Stimulated activated CD8-positive, alpha-beta memory T cell treated with anti-CD3 and anti-CD28 coated beads, Interleukin-7, amount 100 ng/mL, for 4 hours (primary cell): ENCODE measurements at regions not wholly inside any gene's neighbourhood (a gene's known extent, or its start where the extent isn't known, plus 50 kb on each side); places are given as distances from the start of the nearest gene placed in this dataset.
"Not testable (repeated sequence)": the region's sequence is repeated elsewhere in the genome, so short reads cannot be mapped to it uniquely, and the experiment has no call there.

Experiments
- DNase-seq, 2 donors: peaks; one replicate each; pipeline ENCODE4 v3.0.0-alpha.2; 2020; ENCODE audit warnings: low read depth in 2 of 2

DNA sequence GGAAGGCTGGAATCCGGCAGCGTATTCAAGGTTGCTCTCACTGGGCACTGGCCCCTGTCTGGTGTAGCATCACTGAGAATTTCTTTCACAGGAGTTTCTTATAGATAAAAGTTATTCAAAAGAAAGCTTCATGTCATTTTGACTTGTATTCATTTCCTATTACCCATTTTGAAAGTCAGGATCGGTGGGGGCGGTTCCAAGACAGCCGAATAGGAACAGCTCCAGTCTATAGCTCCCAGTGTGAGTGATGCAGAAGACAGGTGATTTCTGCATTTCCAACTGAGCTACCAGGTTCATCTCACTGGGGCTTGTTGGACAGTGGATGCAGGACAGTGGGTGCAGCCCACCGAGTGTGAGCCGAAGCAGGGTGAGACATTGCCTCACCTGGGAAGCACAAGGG lies 51.5 kb upstream of the CDC42EP3 start:
- not testable (repeated sequence) for DNase-seq

DNA sequence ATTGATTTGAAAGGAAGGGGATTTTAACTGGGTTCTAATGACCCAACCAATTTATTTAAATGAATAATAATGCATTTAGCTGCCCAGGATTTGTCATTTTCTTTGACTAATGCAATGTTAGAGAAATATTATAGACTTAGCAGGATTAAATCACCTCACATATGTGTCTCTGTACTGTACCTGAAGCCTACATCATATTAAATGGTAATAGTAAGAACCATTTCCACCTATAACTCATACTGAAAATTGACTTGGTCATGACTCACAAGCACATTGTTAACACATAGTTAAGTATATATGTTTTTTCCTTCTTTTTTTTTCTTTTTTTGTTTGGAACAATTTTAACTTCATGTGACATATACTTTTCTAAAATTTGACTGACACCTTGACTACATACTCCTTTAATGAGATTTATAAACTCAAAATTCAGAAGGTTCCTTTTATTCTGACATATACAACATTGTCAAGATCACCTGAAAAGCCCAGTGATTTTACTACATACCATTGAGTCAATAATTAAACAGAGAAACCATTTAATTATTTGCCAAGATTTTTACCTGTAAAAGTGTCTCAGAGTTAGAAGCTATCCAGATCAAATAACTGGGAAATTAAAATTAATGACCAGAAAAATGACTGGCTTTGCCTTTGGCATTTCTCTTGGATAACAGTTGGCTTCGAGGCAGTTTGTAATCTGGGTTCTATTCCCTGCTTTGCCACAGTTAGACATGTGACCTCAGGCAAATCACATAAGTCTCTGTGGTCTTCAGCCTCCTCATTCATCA lies 58.8 kb upstream of the CDC42EP3 start:
- DNase-seq, result no peak

DNA sequence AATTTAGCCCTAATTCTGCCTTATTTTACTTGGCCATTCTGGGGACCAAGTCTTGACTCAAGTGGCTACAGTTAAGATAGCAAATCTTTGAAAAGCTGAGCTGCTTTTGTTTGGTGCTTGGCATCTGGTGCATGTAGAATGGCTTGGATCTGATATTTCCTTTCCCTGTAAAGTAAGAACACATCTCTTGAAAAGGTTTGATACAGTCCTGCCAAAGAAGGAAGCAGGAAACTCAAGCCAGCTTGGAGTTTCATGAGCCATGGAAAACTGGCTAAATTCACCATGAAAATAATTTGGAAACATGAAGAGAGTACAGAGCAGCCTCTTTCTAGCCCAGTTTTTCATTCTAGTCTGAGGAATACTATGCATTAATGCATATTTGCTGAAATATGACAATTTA lies 61.0 kb upstream of the CDC42EP3 start:
- DNase-seq, result not testable (repeated sequence)

DNA sequence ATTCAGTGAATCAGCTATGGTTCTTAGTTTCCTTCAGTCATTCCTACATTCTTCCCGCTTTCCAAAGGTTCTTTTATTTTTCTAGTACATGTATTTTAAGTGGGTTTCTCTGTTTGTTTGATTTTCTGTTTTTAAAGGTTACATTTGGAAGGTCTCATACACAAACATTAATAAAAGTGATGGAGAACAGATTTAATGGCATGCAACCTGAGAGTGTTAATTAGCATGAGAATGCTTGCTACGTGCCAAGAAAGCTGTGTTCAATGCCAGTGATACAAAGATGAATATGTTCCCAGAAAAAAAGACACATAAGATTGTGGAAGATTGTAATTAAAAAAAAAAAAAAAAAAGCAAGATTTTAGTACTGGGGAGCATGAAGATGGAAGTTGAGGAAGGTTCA lies 61.8 kb upstream of the CDC42EP3 start:
- DNase-seq, result no peak

DNA sequence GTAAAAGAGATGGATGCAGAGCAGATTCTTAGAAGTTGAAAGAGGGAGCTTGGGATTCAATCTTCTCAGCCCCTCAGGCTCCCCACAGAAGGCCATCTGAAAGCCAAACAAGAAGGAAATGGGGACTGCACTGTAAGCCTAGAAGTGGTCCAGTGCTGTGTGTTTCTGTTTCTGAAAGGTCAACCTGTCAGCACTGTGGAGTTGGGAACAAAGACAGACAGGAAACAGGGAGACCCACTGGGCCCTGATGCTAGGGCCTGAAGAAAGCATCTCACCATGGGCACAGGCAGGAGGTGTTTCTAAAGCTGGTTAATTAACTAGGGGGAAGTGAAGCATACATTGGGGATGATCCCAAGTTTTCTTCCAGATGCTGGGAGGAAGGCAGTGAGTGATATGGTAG lies 62.5 kb upstream of the CDC42EP3 start:
- DNase-seq, result not testable (repeated sequence)

DNA sequence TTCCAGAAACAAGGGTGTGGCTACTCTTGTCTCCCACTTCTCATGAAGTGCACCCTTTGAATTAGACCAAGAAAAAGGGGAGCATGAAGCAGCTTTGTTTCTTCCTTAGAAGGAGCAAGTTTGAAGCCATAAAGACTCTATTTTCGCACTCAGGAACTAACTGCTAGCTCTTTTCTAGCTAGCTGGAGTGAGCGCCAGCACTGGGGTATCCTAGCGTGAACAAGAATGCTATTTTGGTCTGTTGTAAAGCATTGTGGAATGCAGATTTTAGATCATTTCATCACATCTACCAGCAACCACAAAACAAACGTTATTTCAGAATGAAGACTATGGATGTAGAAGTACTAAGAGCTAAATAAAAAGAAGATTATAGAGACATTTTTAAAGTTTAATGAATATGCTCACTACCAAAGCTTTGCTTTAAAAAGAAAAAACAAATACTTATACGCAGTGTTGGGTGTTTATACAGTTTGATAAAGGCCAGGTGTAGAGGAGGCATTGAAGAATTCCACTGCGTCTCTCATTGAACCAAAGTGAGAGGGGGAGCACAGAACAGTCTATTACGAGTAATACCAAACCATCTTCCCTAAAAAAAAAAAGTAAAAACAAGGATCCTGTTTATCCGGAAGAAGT lies 63.6 kb upstream of the CDC42EP3 start:
- DNase-seq, result not testable (repeated sequence)

DNA sequence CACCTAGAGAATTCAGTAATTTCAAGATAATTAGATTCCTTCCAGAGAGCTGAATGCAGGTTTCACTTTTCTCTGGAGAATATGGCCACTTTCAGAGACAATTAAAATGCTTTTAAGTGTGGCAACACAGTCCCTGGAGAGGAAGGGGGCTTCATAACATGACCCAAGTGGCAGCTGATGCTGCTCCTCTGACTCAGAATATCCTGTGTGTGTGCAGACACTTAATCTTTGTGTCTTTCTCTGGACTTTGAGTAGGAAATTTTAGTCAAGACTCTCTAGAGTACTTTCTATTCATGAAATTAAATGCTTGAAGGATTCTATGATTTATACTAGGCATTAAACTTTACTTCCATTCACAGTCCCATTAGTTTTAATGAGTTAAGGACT lies 64.1 kb upstream of the CDC42EP3 start:
- DNase-seq, result not testable (repeated sequence)

DNA sequence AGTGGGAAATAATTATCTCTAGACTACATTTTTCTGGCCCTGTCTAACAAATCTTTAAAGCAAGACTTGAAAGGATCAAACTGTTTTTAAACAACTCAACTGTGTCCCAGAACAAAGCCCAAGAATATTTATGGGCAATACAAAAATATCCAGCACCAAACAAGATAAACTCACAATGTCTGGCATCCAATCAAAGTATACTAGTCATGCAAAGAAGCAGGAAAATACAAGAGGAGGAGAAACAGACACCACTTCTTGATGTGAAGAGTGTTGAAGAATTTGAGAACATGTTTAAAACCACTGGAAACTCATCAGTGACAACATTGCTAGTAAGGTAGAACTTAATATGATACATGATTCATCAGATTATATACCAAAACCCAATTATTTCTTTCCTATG lies 66.1 kb upstream of the CDC42EP3 start:
- no peak for DNase-seq

DNA sequence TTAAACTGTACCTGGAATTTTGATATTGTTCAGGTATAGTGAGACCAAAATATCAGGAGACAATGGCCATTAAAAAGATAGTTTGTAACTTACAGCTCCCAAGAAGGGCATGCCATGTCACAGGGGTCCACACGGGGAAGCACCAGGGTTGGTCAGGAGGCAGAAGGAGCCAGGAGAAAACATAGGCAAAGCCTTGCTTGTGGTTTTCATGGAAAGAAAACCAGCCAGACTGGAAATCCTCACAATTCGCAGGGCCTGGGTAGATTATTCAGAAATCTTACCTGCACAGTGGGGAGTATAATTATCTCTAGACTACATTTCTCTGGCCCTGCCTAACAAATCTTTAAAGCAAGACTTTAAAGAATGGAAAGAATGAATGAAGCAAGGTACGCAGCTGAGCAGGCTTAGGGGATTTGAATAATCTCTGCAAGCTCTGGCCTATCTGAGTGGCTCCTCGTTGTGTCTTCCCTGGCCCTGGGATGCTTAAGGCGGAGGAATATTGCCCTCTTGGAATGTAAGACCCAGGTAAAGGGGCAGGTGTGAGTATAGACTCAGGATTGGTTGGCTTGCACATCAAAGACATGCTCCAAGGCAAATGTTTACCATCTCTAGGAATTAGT lies 66.9 kb upstream of the CDC42EP3 start:
- DNase-seq, result no peak

DNA sequence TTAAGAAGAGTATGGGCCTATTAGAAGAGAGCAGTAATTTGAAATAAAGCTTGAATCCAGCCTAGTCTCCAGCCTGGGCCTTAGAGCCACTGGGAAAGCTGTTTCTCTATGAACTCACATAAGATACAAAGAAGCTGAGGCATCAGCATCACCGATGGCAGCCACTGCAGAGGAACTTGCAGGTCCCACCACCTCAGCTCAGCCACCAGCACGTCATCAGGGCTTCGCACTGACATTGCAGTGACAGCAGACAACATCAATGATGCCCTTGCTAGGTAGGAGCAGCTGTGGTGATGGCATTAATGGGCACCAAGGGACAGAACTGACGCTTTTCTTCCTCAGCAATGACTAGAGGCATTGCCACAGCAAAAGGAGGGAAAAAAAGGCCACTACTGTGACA lies 67.7 kb upstream of the CDC42EP3 start:
- no peak for DNase-seq

DNA sequence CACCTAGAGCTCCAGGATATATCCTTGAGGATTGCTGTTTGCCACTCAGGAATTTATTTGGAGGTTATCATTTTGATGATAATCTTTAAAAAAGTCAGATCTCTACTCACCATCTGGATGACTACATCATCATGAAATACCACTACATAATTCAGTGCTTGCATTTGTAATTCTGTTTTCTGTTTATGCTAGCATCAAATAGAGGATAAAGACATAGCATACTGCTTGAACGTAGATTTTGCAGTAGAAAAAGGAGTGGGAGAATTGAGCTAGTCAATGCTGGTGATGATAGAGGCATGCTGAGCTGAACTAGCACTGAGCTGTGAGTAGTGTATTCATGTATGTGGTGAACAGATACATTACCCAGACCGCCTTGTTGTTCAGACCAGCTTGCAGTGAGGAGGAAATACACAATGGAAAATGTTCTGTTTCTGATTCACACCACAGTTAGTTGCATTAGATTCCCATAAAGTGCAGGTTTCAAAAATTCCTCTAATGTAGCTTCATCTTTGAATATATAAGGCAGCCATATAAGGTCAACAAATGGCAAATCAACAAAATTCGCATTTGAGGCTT lies 68.8 kb upstream of the CDC42EP3 start:
- DNase-seq, result no peak

DNA sequence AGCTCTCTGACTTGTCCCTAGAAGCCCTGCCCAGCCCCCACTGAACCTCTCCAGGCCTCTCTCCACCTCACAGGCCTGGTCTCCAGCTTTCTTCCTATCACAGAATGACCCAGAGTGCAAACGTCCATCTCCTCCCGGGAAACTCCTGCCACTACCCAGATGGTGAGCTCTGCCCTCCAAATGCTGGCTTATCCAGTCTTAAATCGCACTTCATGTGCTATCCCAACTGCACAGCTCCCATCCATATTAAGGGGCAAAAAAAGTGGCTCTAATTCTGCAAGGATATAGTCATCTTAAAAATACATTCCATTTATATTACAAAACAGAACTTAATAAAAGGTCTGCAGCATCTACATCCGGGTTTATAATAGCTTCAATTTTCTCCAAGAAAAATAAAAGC lies 70.8 kb upstream of the CDC42EP3 start:
- no peak for DNase-seq

DNA sequence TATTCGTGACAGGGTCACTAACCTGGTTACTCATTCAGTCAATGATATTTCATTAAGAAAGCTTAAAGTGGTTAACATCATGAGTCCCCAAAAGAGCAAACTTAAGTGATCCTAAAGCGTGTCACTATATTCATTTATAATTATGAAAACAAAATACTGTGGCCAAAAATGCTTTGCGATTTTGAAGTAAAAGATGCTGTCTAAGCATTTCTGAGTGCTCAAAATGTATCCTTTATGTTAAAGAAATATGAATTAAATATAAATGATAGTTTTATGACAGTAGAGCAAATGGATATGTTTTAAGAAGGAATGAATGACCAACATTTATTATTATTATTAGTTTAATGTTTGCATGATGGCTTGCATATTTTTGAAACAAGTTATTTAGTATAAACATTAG lies 72.6 kb upstream of the CDC42EP3 start:
- no peak for DNase-seq

DNA sequence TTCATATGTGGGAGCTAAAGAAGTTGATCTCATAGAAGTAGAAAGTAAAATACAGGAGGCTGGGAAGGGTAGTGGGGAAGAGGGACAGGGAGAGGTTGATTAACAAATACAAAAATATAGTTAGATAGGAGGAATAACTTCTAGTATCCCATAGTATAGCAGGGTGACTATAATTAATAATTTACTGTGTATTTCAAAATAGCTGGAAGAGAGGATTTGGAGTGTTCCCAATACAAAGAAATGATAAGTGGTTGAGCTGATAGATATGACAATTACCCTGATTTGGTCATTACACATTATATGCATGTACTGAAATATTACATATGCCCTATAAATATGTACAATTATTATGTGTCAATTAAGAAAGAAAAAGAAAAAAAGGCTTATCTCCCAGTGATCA lies 73.5 kb upstream of the CDC42EP3 start:
- DNase-seq, result not testable (repeated sequence)

DNA sequence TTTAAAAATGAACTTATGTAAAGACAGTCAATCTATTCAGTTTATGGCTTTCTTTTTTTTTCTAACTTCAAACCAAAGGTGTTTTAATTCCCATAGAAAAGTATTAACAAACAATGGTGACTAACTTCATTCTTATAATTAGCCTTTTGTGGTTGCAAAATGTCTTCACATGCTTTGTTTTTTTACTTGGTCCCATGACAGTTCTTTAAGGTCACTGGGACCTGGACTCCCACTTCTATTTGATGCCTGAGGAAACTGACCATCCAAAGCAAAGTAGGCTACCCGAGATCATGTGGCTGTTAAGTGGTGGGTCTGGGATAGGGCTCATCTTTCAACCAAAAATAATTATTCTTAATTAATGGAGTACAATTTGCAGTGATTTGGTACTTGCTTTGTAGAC lies 74.6 kb upstream of the CDC42EP3 start:
- not testable (repeated sequence) for DNase-seq

DNA sequence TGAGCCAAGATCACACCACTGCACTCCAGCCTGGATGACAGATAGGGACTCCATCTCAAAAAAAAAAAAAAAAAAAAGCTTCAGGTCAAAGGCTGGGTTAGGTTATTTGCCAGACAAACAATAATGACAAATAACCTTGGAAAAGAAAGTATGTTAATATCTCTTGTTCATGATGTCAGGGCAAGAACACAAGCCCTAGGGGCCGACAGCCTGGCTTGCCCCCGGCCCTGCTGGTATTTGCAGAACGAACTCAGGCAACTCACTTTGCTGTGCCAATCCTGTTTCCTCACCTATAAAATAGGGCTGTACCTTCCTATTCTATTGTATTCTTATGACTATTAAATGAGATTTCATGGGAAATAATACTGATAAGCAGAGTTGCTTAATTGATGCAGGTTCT lies 75.4 kb upstream of the CDC42EP3 start:
- no peak for DNase-seq

DNA sequence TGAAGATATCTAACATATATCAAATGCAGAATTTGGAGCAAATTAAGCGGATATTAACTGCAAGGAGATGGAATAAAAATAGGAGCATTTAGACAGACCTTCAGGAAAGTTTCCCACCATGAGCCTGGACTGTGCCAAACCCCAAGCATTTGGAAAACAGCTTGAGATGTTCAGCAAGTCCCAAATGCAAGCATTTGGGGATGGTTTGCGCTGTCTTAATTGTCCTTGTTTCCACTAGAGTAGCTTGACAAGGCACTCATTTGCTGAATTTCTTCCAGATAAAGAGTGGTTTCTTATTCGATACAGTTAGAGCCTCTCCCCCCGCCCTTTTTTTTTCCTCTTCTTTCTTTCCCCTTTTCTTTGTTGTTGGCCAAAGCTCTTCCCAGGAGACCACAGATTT lies 77.1 kb upstream of the CDC42EP3 start:
- DNase-seq, result no peak

DNA sequence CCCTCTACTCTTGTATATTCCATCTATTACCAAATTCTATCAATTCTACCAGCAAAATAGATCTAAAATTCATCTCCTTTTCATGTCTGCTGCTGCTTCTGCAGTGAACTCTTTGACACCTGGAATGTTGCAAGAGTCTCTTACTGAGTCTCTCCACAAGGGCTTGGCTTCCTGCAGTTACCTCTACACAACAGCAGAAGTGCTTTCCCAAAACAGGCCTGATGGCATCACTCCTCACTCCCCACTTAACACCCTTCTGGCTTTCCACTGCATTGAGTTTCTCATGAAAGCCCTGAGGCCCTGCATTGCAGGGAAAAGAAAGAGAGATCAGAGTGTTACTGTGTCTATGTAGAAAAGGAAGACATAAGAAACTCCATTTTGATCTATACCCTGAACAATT lies 78.8 kb upstream of the CDC42EP3 start:
- not testable (repeated sequence) for DNase-seq

DNA sequence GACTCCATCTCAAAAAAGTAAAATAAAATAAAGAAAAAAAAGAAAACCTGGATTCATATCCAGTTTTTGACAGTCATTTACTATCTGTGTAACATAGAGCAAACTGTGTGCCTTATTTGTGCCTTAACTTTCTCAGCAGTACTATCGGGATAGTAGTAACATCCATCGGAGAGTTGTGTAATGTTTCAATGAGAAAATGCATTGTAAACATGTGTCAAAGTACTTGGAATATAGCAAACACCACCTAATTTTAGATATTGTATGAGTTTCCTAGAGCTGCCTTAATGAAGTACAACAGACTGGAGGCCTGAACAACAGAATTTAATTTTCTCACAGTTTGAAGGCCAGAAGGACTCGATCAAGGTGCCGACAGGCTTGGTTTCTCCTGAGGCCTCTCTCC lies 81.3 kb upstream of the CDC42EP3 start:
- no peak for DNase-seq

DNA sequence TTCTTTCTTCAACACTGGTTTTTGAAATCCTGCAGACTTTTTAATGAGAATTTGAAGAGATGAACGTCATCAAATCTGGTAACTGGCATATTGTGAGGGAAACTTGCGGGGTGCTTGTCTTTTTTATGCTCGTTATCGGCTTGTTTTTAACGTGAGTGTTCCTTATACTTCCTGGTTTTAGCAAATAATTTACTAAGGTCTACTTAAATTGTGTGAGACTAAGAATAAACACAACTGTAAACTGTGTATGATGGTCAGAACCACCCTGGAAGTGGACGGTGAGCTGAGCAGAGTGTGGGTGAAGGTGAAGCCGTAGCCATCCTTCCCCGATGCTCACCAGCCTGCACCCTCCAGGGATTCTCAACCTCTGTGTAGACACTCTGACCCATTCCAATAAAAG lies 82.3 kb upstream of the CDC42EP3 start:
- no peak for DNase-seq

DNA sequence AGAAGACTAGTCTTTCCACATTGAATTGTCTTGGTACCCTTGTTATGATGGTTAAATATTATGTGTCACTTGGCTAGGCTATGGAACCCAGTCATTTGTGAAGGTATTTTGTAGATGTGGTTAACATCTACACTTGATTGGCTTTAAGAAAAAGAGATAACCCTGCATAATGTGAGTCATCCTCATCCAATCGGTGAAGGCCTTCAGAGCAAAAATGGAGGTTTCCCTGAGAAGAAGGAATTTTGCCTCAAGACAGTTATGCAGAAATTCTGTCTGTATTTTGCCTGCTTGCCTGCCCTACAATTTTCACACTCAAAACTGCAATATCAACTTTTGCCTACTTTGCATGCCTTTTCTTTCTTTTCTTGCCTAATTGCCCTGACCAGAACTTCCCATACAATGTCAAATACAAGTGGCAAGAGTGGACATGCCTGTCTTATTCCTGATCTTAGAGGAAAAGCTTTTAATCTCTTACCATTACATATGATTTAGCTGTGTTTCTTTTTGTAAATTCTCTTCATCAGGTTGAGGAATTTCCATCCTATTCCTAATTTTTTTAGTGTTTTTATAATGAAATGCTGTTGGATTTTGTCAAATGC lies 84.6 kb upstream of the CDC42EP3 start:
- not testable (repeated sequence) for DNase-seq

DNA sequence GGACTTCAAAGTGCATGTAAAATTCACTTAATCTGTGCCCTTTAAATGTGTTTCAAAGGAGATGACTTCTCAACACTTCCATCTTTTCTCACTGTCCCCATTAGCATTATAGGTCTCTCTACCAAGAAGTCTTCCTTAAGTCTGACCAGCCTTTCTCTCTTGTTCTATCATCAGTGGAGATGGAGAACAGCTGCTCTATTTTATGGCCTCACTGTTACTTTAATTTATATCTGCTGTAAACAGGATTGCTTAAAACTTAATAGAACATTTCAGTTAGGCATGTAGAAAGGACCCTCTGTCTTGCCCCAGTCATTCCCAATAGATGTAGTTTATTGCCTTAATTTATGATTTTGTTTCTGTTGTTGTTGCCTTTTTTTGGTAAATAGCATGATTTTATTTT lies 86.0 kb upstream of the CDC42EP3 start:
- not testable (repeated sequence) for DNase-seq
